Hepatocyte (in vitro differentiated cells): ENCODE measurements at regions not wholly inside any gene's neighbourhood (a gene's known extent, or its start where the extent isn't known, plus 50 kb on each side); places are given as distances from the start of the nearest gene placed in this dataset.

ENCODE experiments used
- CTCF ChIP-seq: fragments of 200-600 bp; sonication (generic); IDR thresholded peaks from 2 replicates; pipeline ENCODE4 v1.5.1; 2016; ENCODE audit warnings: antibody characterized with exemption, mild to moderate bottlenecking; ENCODE audit not compliant: poor library complexity
- EZH2phosphoT487 ChIP-seq: fragments of 200-600 bp; sonication (generic); IDR thresholded peaks from one replicate; pipeline ENCODE4 v1.6.1; 2018; ENCODE audit warnings: antibody characterized with exemption, mild to moderate bottlenecking, low read depth, moderate library complexity; ENCODE audit not compliant: unreplicated experiment, severe bottlenecking

GRCh38 chr18:27826101-27826500 lies 350.8 kb downstream of the CDH2 start:
- TF ChIP-seq CTCF (no peak), EZH2phosphoT487 (no peak)
